ENCODE measurements at regions not wholly inside any gene's neighbourhood (a gene's known extent, or its start where the extent isn't known, plus 50 kb on each side); places are given as distances from the start of the nearest gene placed in this dataset.
A peak's percentile ranks its signal among the peaks of the same experiment; 100 is the strongest.
"Not testable (repeated sequence)": the region's sequence is repeated elsewhere in the genome, so short reads cannot be mapped to it uniquely, and the experiment has no call there.

GRCh38 chr2:111596808-111597705 is 286.9 kb downstream of the ANAPC1 start:
- not testable (repeated sequence) for DNase-seq

DNA sequence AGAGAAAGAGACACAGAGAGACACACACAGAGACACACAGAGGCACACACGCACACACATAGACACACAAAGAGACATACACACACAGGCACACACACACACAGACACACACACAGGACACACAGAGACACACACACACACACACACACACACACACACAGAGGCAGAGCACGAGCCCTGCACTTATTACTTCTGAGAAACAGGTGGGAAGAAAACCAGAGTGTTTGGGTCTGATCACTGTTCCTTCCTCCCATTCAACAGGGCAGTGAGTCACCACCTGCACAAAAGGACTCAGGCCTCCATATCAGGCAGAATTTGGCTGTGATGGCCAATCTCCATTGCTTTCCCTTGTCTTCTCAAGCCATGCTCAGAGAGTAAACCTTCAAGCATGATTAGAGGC is 285.0 kb downstream of the ANAPC1 start:
- DNase-seq, result not testable (repeated sequence)

DNA sequence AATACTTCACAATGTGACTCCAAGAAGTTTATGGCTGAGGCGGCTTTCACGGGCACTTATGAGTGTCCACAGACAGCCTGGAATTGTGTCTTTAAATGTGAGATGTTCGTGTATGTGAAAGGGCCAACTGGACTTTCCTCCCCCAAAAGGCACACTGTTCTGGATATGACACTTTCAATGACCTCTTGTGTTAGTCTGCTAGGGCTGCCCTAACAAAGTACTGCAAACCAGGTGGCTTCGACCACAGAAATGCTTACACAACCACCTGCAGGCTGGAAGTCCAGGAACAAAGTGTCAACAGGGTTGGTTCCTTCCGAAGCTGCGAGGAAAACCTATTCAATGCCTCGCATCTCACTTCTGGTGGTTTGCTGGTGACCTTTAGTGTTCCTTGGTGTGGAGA is 281.7 kb downstream of the ANAPC1 start:
- DNase-seq, result not testable (repeated sequence)

GRCh38 chr2:111605798-111606197 is 278.2 kb downstream of the ANAPC1 start:
- not testable (repeated sequence) for DNase-seq

GRCh38 chr2:111606632-111607031 is 277.4 kb downstream of the ANAPC1 start:
- DNase-seq, result not testable (repeated sequence)

DNA sequence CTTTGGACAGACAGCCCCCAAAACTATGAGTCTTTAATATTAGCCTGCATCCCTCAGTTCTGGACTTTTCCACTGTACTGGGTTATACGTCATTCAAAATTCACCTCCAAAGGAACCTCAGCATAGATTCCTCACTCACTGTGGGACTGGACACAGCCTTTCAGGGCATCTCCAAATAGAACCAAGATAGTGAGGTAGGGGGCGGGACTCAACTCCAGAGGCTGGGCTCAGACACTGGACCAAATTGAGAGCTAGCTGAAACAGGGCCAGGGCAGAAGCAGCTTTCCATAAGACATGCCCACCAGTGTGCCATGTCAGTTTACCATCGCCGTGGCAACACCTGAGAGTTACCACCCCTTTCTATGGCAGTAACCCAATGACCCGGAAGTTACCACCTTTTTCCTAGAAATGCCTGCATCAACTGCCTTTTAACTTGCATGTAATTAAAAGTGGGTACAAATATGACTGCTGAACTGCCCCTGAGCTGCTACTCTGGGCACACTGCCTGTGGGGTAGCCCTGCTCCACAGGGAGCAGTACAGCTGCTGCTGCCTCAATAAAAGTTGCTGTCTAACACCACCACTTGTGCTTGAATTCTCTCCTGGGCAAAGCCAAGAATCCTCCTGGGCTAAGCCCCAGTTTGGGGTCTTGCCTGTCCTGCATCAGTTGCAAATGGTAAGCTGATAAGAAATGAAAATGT is 274.7 kb downstream of the ANAPC1 start:
- DNase-seq, result not testable (repeated sequence)

DNA sequence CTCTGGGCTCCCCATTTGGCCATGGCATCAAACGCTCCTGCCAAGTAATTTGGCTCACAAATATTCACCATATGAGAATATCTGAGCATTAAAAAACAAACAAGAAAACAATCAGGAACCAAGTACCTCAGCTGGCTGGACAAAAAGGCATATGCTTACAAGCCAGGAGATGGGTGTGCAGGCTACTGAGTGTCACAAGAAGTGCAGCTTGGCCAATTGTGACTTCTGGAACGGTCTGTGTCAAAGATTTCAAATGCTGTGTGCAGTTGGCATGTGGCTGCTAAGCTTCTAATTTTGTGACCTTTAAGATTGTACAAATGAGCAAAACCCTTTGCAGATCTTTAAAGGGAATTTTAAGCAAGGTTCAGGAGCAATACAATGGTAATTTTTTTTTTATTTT is 274.0 kb downstream of the ANAPC1 start:
- DNase-seq, result not testable (repeated sequence)

GRCh38 chr2:111616651-111617218 is 267.3 kb downstream of the ANAPC1 start:
- no peak for DNase-seq

DNA sequence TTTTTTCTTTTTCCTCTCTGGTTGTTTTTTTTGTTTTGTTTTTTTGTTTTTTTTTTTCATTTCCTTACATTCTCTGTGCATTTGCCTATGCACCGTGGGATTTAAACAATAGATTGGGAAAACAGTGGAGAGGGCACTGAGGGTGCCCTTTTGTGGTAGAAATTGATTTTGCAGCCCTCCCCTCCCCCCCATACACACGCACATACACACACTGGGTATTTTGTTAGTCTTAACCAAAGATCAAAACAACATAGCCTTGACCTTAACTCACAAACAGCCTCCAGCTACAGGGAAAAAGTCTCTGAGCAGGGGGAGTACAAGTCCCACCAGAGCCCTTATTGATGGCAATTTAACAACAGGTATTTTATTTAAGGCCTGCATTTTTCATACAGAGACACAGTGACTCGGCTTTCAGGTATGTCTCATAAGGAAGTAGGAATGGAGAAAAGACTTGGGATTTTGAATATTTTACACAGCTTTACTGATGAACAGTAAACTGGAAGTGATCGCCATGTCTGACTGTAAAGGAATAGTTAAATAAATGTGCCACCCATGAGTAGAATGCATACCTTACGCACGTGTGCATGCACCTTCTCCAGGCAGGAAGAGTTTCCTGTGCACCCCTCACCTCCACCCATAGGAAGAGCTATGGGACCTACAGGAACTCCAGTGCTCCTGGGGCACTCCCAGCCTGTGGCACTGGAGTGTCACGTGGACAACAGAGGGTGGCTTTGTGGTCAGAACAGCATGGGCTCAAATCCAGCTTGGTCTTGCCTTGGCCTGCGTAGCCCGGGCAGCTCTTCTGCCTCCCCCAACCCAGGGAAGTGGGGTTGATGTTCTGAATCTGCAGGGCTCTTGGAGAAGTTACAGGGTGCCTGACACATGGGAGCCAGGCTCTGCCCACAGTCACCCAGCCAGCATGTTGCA is 266.4 kb downstream of the ANAPC1 start:
- DNase-seq, result peak; percentile 58

DNA sequence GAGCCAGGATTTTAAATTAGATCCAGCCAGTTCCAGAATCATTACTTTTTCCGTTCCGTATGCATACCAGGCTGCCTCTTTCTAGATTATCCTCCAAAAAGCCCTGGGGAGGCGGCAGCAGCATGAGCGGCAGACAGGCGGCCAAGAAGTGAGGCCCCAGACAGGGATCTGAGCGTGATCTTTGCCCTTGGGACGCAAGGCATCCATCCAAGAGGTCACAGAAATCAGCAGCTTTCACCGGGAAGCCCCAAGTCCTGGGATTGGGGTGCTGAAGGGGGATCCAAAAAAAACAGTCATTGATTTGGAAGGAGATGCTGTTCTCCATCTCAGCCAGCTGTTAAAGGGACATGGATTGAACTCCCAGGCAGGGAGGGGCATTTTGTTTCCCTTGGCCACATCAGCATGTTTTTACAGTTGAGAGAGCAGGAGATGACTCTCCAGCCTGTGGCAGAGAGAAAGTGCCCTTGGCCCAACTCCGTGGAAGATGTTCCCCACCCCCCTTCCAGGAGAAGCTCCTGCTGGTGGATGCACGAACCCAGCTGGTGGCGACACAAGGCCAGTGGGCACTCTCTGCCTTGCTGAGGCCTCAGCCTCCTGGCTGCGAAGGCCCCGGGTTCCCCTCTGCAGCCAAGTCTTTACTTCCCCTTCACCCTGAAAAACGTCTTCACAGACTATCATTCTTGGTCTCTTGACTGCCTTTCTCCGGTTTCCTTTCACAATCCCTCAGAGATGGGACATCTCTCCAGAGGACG is 265.6 kb downstream of the ANAPC1 start:
- peak; percentile 31 for DNase-seq

DNA sequence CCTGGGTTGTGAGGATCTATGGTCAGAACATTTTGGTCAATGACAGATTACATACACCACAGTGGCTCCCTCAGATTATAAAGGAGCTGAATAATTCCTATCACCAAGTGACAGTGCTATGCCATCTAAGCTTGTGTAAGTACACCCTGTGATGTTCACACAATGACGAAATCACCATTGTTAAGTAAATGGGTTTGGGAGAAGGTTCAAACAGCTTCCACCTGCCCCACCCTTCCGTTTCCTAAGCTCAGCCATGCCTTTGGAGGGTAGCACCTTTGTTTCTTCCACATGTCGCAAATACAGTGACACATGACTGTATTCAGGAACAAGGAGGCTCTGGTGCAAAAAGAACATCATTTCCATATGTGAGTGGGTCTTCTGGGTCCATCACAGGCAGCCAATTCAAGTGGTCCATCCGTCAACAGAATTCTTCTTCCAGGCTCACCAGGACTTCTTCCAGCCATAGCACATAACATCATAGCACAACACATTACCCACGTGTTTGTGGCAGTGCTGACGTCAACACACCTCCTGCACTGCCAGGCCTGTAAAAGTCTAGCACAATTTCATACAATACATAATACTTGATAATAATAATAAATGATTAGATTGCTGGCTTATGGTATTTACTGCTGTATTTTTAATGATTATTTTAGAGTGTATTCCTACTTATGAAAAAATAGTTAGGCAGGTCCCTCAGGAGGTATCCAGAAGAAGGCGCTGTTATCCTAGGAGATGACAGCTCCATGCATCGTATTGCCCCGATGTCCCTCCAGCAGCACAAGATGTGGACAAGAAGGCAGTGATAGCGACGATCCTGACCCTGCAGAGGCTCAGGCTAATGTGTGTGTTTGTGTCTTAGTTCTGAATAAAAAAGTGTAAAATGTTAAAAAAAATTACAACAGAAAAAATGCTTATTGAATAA is 264.8 kb downstream of the ANAPC1 start:
- DNase-seq, result no peak

DNA sequence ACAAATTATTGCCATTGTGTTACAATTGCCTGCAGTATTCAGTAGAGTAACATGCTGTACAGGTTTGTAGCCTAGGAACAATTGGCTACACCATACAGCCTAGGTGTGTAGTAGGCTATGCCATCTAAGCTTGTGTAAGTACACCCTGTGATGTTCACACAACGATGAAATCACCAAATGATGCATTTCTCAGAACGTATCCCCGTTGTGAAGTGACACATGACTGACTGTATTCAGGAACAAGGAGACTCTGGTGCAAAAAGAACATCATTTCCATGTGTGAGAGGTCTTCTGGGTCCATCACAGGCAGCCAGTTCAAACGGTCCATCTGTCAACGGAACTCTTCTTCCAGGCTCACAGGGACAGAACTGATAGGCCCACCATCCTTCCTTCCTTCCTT is 263.7 kb downstream of the ANAPC1 start:
- no peak for DNase-seq

DNA sequence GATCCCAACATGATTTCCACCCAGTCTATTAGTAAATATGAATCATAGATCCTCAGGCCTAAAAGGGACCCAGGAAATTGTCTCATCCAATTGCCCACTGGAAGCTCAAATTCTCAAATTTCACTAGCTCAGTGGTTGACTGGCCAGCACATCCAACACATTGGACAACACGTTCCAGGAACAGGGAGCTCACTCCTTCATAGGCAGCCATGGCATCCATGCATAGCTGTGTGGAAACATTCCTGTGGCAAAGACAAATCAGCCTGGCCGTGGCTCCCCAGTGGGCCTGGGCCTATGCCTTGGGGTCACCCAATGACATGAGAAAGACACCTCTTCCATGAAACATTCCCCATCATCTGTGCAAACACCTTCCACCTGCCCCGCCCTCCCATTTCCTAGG is 261.1 kb downstream of the ANAPC1 start:
- peak; percentile 10 for DNase-seq

DNA sequence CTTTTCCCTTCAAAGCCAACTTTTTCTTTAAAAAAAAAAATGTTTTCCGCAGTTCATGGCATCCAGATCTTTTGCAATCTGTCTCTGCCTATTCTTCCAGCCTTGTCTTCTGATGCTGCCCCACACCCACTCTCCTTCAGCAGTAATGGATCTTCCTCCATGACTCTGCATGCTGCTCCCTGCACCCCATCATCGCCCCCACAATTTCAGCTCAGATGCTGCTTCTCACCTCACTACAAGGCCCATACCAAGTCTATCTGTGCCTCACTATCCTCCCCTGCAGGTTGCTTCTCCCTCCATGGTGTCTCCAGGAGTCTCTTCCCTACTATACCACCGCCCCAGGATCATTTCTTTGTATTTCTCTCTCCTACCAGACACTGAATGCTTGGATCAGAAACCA is 260.6 kb downstream of the ANAPC1 start:
- no peak for DNase-seq

GRCh38 chr2:111624411-111625156 is 259.4 kb downstream of the ANAPC1 start:
- DNase-seq, result peak; percentile 89

DNA sequence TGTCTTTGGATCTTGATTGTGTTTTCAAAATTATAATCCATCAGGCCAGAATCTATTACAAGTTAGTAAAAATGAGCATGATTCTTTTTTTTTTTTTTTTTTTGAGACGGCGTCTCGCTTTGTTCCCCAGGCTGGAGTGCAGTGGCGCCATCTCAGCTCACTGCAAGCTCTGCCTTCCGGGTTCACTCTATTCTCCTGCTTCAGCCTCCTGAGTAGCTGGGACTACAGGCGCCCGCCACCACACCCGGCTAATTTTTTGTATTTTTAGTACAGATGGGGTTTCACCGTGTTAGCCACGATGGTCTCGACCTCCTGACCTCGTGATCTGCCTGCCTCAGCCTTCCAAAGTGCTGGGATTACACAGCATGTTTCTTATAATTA is 258.8 kb downstream of the ANAPC1 start:
- DNase-seq, result not testable (repeated sequence)

GRCh38 chr2:111626037-111626864 is 257.7 kb downstream of the ANAPC1 start:
- peak; percentile 24 for DNase-seq

DNA sequence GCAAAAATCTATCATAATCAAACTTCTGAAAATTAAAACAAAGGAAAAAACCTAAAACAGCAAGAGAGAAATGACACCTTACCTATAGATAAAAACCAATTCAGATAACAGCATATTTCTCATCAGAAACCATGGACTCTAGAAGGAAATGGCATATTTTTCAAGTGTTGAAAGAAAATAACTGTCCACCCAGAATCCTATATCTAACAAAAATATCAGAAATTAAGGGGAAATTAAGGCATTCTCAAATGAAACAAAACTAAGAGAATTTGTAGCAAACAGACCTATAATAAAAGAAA is 257.2 kb downstream of the ANAPC1 start:
- DNase-seq, result no peak

DNA sequence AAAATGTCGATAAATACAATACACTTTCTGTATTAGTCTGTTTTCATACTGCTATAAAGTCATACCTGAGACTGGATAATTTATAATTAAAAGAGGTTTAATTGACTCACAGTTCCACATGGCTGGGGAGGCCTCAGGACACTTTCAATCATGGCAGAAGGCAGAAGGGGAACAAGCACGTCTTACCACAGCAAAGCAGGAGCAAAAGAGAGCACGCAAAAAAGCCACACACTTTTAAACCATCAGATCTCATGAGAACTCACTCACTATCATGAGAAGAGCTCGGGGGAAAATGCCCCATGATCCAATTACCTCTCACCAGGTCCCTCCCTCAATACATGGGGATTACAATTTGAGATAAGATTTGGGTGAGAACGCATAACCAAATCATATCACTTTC is 256.7 kb downstream of the ANAPC1 start:
- no peak for DNase-seq

All from fibroblast of skin of right quadriceps (primary cell).